Karpas-422 (cell line): ENCODE measurements at regions not wholly inside any gene's neighbourhood (a gene's known extent, or its start where the extent isn't known, plus 50 kb on each side); places are given as distances from the start of the nearest gene placed in this dataset.
"Not testable (repeated sequence)": the region's sequence is repeated elsewhere in the genome, so short reads cannot be mapped to it uniquely, and the experiment has no call there.

ENCODE experiments used
- DNase-seq: peaks from one replicate; pipeline ENCODE4 v3.0.0-alpha.2; 2015
- H2AFZ ChIP-seq: fragments of 200-600 bp; sonication (generic); 2 replicates; pipeline ENCODE4 v1.6.1; 2014; ENCODE audit warnings: antibody characterized with exemption, low read length, mixed read lengths
- H3K27ac ChIP-seq: fragments of 200-600 bp; sonication (generic); 2 replicates; pipeline ENCODE4 v1.5.1; 2014; ENCODE audit warnings: mild to moderate bottlenecking, low read length, moderate library complexity
- H3K27me3 ChIP-seq: fragments of 200-600 bp; sonication (generic); 2 replicates; pipeline ENCODE4 v1.6.1; 2014; ENCODE audit warnings: low read length, mixed read lengths
- H3K36me3 ChIP-seq: fragments of 200-600 bp; sonication (generic); 2 replicates; pipeline ENCODE4 v1.6.1; 2014; ENCODE audit warnings: low read length, mixed read lengths; ENCODE audit not compliant: insufficient read depth
- H3K4me1 ChIP-seq: fragments of 200-600 bp; sonication (generic); 2 replicates; pipeline ENCODE4 v1.6.1; 2014; ENCODE audit warnings: mild to moderate bottlenecking, low read length, mixed read lengths
- H3K4me2 ChIP-seq: fragments of 200-600 bp; sonication (generic); 2 replicates; pipeline ENCODE4 v1.6.1; 2014; ENCODE audit warnings: low read length, low read depth, mild to moderate bottlenecking; ENCODE audit not compliant: poor library complexity, severe bottlenecking
- H3K4me3 ChIP-seq: fragments of 200-600 bp; sonication (generic); 2 replicates; pipeline ENCODE4 v1.5.1; 2014; ENCODE audit warnings: mild to moderate bottlenecking, antibody characterized with exemption, low read length, mixed read lengths
- H3K79me2 ChIP-seq: fragments of 200-600 bp; sonication (generic); 2 replicates; pipeline ENCODE4 v1.6.1; 2014; ENCODE audit warnings: mild to moderate bottlenecking, low read length, mixed read lengths
- H3K9ac ChIP-seq: fragments of 200-600 bp; sonication (generic); 2 replicates; pipeline ENCODE4 v1.6.0; 2014; ENCODE audit warnings: low read length
- H3K9me2 ChIP-seq: fragments of 200-600 bp; sonication (generic), shearing (Covaris generic); replicated peaks from 2 replicates; pipeline ENCODE4 v1.6.0; 2014; ENCODE audit warnings: mild to moderate bottlenecking, low read length, moderate library complexity; ENCODE audit not compliant: insufficient read depth
- H3K9me3 ChIP-seq: fragments of 300-700, 200-600 bp; sonication (generic); 2 replicates; pipeline ENCODE4 v1.6.1; 2014; ENCODE audit warnings: low read length, mixed read lengths
- H4K20me1 ChIP-seq: fragments of 200-600 bp; sonication (generic); 2 replicates; pipeline ENCODE4 v1.6.1; 2014; ENCODE audit warnings: mild to moderate bottlenecking, antibody characterized with exemption, low read length, low read depth; ENCODE audit not compliant: insufficient read depth

GRCh38 chr12:25699454-25699853 lies 146.4 kb upstream of the LMNTD1 start:
- no peaks in the 10 kb centered on the region for H3K9me2 ChIP-seq
- no peaks in the 10 kb centered on the region for H4K20me1 ChIP-seq
- no peak overlapping the region for H3K27ac ChIP-seq
- H3K4me1 ChIP-seq, result peaks cover 23% of the 10 kb centered on the region
- no peak overlapping the region for H3K4me3 ChIP-seq
- H3K9ac ChIP-seq, result no peak overlapping the region
- no peak overlapping the region for H3K4me2 ChIP-seq
- H3K9me3 ChIP-seq, result no peaks in the 10 kb centered on the region
- no peaks in the 10 kb centered on the region for H3K36me3 ChIP-seq
- H3K79me2 ChIP-seq, result no peaks in the 10 kb centered on the region
- no peak for DNase-seq
- H2AFZ ChIP-seq, result no peak overlapping the region
- no peaks in the 10 kb centered on the region for H3K27me3 ChIP-seq

GRCh38 chr12:25701290-25701689 lies 148.2 kb upstream of the LMNTD1 start:
- no peak for DNase-seq
- Histone ChIP-seq H3K9me3 (no peaks in the 10 kb centered on the region), H3K9ac (no peak overlapping the region), H3K36me3 (no peaks in the 10 kb centered on the region), H3K4me3 (no peak overlapping the region), H3K4me2 (no peak overlapping the region), H4K20me1 (no peaks in the 10 kb centered on the region), H3K79me2 (no peaks in the 10 kb centered on the region), H2AFZ (no peak overlapping the region), H3K27ac (no peak overlapping the region), H3K27me3 (no peaks in the 10 kb centered on the region), H3K4me1 (peaks cover 4% of the 10 kb centered on the region), H3K9me2 (no peaks in the 10 kb centered on the region)

GRCh38 chr12:25702553-25702952 lies 149.5 kb upstream of the LMNTD1 start:
- H3K4me2 ChIP-seq, result no peak overlapping the region
- H3K4me3 ChIP-seq, result no peak overlapping the region
- H3K27ac ChIP-seq, result no peak overlapping the region
- no peak overlapping the region for H3K9ac ChIP-seq
- no peaks in the 10 kb centered on the region for H3K36me3 ChIP-seq
- H4K20me1 ChIP-seq, result no peaks in the 10 kb centered on the region
- no peaks in the 10 kb centered on the region for H3K9me2 ChIP-seq
- H3K79me2 ChIP-seq, result no peaks in the 10 kb centered on the region
- H3K9me3 ChIP-seq, result no peaks in the 10 kb centered on the region
- H3K4me1 ChIP-seq, result no peaks in the 10 kb centered on the region
- DNase-seq, result no peak
- H3K27me3 ChIP-seq, result no peaks in the 10 kb centered on the region
- H2AFZ ChIP-seq, result no peak overlapping the region

GRCh38 chr12:25705261-25705660 lies 152.2 kb upstream of the LMNTD1 start:
- no peaks in the 10 kb centered on the region for H3K4me1 ChIP-seq
- H3K9me2 ChIP-seq, result no peaks in the 10 kb centered on the region
- no peak overlapping the region for H3K4me3 ChIP-seq

GRCh38 chr12:25706646-25707045 lies 153.6 kb upstream of the LMNTD1 start:
- not testable (repeated sequence) for H3K36me3 ChIP-seq, H3K9ac ChIP-seq, H3K4me2 ChIP-seq, H3K27ac ChIP-seq, H3K79me2 ChIP-seq, H2AFZ ChIP-seq, DNase-seq, H3K27me3 ChIP-seq, H3K9me3 ChIP-seq, H4K20me1 ChIP-seq, H3K4me3 ChIP-seq, H3K4me1 ChIP-seq, H3K9me2 ChIP-seq

More at GRCh38 chr12:25705261-25705660, 152.2 kb upstream of the LMNTD1 start:
- Histone ChIP-seq H2AFZ (no peak overlapping the region), H3K4me2 (no peak overlapping the region), H3K27me3 (no peaks in the 10 kb centered on the region), H3K9ac (no peak overlapping the region), H3K36me3 (no peaks in the 10 kb centered on the region), H4K20me1 (no peaks in the 10 kb centered on the region), H3K79me2 (no peaks in the 10 kb centered on the region), H3K27ac (no peak overlapping the region), H3K9me3 (no peaks in the 10 kb centered on the region)
- DNase-seq, result no peak

- H3K4me2 ChIP-seq, result no peak overlapping the region
- H2AFZ ChIP-seq, result no peak overlapping the region
- no peaks in the 10 kb centered on the region for H3K27me3 ChIP-seq
- no peaks in the 10 kb centered on the region for H3K79me2 ChIP-seq
- DNase-seq, result no peak
- H3K9me3 ChIP-seq, result no peaks in the 10 kb centered on the region
- H3K4me3 ChIP-seq, result no peak overlapping the region
- H3K9me2 ChIP-seq, result no peaks in the 10 kb centered on the region
- H3K4me1 ChIP-seq, result no peaks in the 10 kb centered on the region
- no peaks in the 10 kb centered on the region for H4K20me1 ChIP-seq
- H3K27ac ChIP-seq, result no peak overlapping the region
- no peaks in the 10 kb centered on the region for H3K36me3 ChIP-seq
- no peak overlapping the region for H3K9ac ChIP-seq
These were observed 154.0 kb upstream of the LMNTD1 start for GRCh38 chr12:25707056-25707455.

- DNase-seq, result no peak
- no peak overlapping the region for H3K4me3 ChIP-seq
These were observed 155.6 kb upstream of the LMNTD1 start for GRCh38 chr12:25708661-25709060.

GRCh38 chr12:25710128-25710527 lies 157.0 kb upstream of the LMNTD1 start:
- no peak overlapping the region for H3K4me3 ChIP-seq
- no peaks in the 10 kb centered on the region for H4K20me1 ChIP-seq
- H3K9me2 ChIP-seq, result no peaks in the 10 kb centered on the region
- no peaks in the 10 kb centered on the region for H3K36me3 ChIP-seq
- H2AFZ ChIP-seq, result no peak overlapping the region
- no peak overlapping the region for H3K27ac ChIP-seq
- no peaks in the 10 kb centered on the region for H3K79me2 ChIP-seq
- no peaks in the 10 kb centered on the region for H3K4me1 ChIP-seq
- no peak overlapping the region for H3K4me2 ChIP-seq
- DNase-seq, result no peak
- no peaks in the 10 kb centered on the region for H3K9me3 ChIP-seq
- H3K27me3 ChIP-seq, result no peaks in the 10 kb centered on the region
- no peak overlapping the region for H3K9ac ChIP-seq

More at GRCh38 chr12:25708661-25709060, 155.6 kb upstream of the LMNTD1 start:
- Histone ChIP-seq H3K36me3 (no peaks in the 10 kb centered on the region), H3K27me3 (no peaks in the 10 kb centered on the region), H2AFZ (no peak overlapping the region), H3K79me2 (no peaks in the 10 kb centered on the region), H4K20me1 (no peaks in the 10 kb centered on the region), H3K4me1 (no peaks in the 10 kb centered on the region), H3K27ac (no peak overlapping the region), H3K9me3 (no peaks in the 10 kb centered on the region), H3K4me2 (no peak overlapping the region), H3K9ac (no peak overlapping the region), H3K9me2 (no peaks in the 10 kb centered on the region)
